B cell (primary cell): ENCODE measurements at regions not wholly inside any gene's neighbourhood (a gene's known extent, or its start where the extent isn't known, plus 50 kb on each side); places are given as distances from the start of the nearest gene placed in this dataset.

ENCODE experiments used
- ATAC-seq: fragments of 200-7000 bp; cut with Tn5 transposase; one replicate; pipeline ENCODE4 v1.10.0; 2021; ENCODE audit warnings: low read depth, mild to moderate bottlenecking, moderate number of reproducible peaks, moderate library complexity
- CTCF ChIA-PET: fragments of 350-600 bp; sonication (Branson Sonifier 250); formaldehyde crosslinking; loops from one replicate; lab custom pipeline; 2021; ENCODE audit warnings: antibody characterized with exemption, inconsistent platforms; lab: Charles Lee
- POLR2A ChIA-PET: fragments of 350-600 bp; sonication (Branson Sonifier 250); formaldehyde crosslinking; loops from one replicate; lab custom pipeline; 2021; ENCODE audit warnings: antibody characterized with exemption; lab: Charles Lee
- DNase-seq: peaks from one replicate; pipeline ENCODE4 v3.0.0; 2013
- H2AFZ ChIP-seq: 2 replicates; pipeline ENCODE4 v1.6.1; 2012; ENCODE audit warnings: mild to moderate bottlenecking, low read depth, low read length; ENCODE audit not compliant: insufficient read depth, poor library complexity, severe bottlenecking
- H3K27ac ChIP-seq, 2 donors: 1 replicate in 1 of 2; 2 replicates in 1 of 2; pipeline ENCODE4 v1.5.1; 2012 to 2013; ENCODE audit warnings: low read length in 2 of 2, mild to moderate bottlenecking in 2 of 2, moderate library complexity in 1 of 2
- H3K27me3 ChIP-seq, 4 experiments: fragments of 200-600 bp in 1 of 4; sonication (generic) in 1 of 4; replicated peaks in 1 of 4; 1 replicate in 2 of 4; 2 replicates in 2 of 4; pipeline versions ENCODE4 v1.6.1 to v1.7.0; 2013 to 2016; ENCODE audit warnings: low read length in 3 of 4, mild to moderate bottlenecking in 2 of 4, mixed read lengths in 1 of 4, moderate library complexity in 1 of 4; ENCODE audit not compliant: insufficient read depth in 4 of 4, control insufficient read depth in 3 of 4; ENCODE audit errors: control extremely low read depth in 1 of 4
- H3K36me3 ChIP-seq, 2 experiments: replicated peaks in 1 of 2; 1 replicate in 1 of 2; 2 replicates in 1 of 2; pipeline versions ENCODE4 v1.6.1 to v1.7.1; 2013; ENCODE audit warnings: low read length in 1 of 2; ENCODE audit not compliant: insufficient read depth in 2 of 2, control insufficient read depth in 1 of 2; ENCODE audit errors: control extremely low read depth in 1 of 2, extremely low read depth in 1 of 2
- H3K4me1 ChIP-seq, 2 donors: fragments of 200-600 bp in 1 of 2; sonication (generic) in 1 of 2; 1 replicate in 1 of 2; 2 replicates in 1 of 2; pipeline versions ENCODE4 v1.5.1 to v1.6.1; 2013 to 2017; ENCODE audit warnings: low read length in 2 of 2; ENCODE audit not compliant: control insufficient read depth in 2 of 2, insufficient read depth in 2 of 2
- H3K4me2 ChIP-seq: replicated peaks from 2 replicates; pipeline ENCODE3; 2012; ENCODE audit warnings: mild to moderate bottlenecking, low read depth, low read length; ENCODE audit not compliant: poor library complexity, severe bottlenecking
- H3K4me3 ChIP-seq, 5 experiments: fragments of 200-600 bp in 1 of 5; sonication (generic) in 1 of 5; 1 replicate in 3 of 5; 2 replicates in 2 of 5; pipeline versions ENCODE4 v1.5.1 to v1.7.0; 2011 to 2016; ENCODE audit warnings: low read length in 4 of 5, mild to moderate bottlenecking in 4 of 5, low read depth in 2 of 5, control low read depth in 1 of 5, moderate library complexity in 1 of 5; ENCODE audit not compliant: insufficient read depth in 1 of 5; ENCODE audit errors: control extremely low read depth in 1 of 5, extremely low read depth in 1 of 5
- H3K79me2 ChIP-seq: fragments of 200-600 bp; sonication (generic); one replicate; pipeline ENCODE4 v1.6.0; 2016; ENCODE audit warnings: low read length; ENCODE audit not compliant: control insufficient read depth, insufficient read depth
- H3K9ac ChIP-seq: fragments of 200-600 bp; sonication (generic); 2 replicates; pipeline ENCODE4 v1.6.1; 2017; ENCODE audit warnings: mild to moderate bottlenecking, low read length, moderate library complexity
- H3K9me3 ChIP-seq, 3 donors: one replicate each; pipeline versions ENCODE4 v1.6.1 to v1.7.1; 2013; ENCODE audit warnings: low read length in 2 of 3; ENCODE audit not compliant: control insufficient read depth in 2 of 3, insufficient read depth in 1 of 3; ENCODE audit errors: control extremely low read depth in 1 of 3
- H4K20me1 ChIP-seq: 2 replicates; pipeline ENCODE4 v1.6.0; 2012; ENCODE audit warnings: mild to moderate bottlenecking, low read length; ENCODE audit not compliant: insufficient read depth, control insufficient read depth, poor library complexity, severe bottlenecking
- H3K27ac Mint-ChIP-seq: one replicate; pipeline ENCODE4 v1.8.0; 2021; ENCODE audit warnings: mixed read lengths
- H3K27me3 Mint-ChIP-seq: one replicate; pipeline ENCODE4 v1.8.0; 2021; ENCODE audit warnings: mixed read lengths
- H3K4me1 Mint-ChIP-seq: one replicate; pipeline ENCODE4 v1.8.0; 2021; ENCODE audit warnings: mixed read lengths
- H3K4me3 Mint-ChIP-seq: one replicate; pipeline ENCODE4 v1.8.0; 2021; ENCODE audit warnings: mixed read lengths
- H3K9me3 Mint-ChIP-seq: one replicate; pipeline ENCODE4 v1.8.0; 2022; ENCODE audit warnings: mixed read lengths; ENCODE audit not compliant: insufficient read depth
- CTCF ChIP-seq: fragments of 200-600 bp; IDR thresholded peaks from one replicate; pipeline ENCODE4 v1.8.0; 2022; ENCODE audit warnings: antibody characterized with exemption, mild to moderate bottlenecking
- EZH2 ChIP-seq: IDR thresholded peaks from 2 replicates; pipeline ENCODE4 v1.6.1; 2012; ENCODE audit warnings: borderline replicate concordance, low read depth, mild to moderate bottlenecking, moderate library complexity, low read length; ENCODE audit not compliant: insufficient read depth, poor library complexity, severe bottlenecking
- WGBS: methylation state at CpG from one replicate; pipeline ENCODE4 v1.1.5; 2013; ENCODE audit warnings: missing lambda C conversion rate; ENCODE audit not compliant: insufficient coverage; 5-methylcytosine and 5-hydroxymethylcytosine counted together
- intact Hi-C: fragments of 100-400 bp; cut with micrococcal nuclease; formaldehyde crosslinking; loops from one replicate; pipeline ENCODE4 v1.10.0; 2022

- ChIA-PET POLR2A (no interaction called here), CTCF (no interaction called here)
- Histone ChIP-seq H3K4me1 (no peaks in the 10 kb centered on the region), H3K27ac (no peak overlapping the region), H3K4me2 (no peak overlapping the region), H3K27me3 (no peaks in the 10 kb centered on the region), H3K9ac (no peak overlapping the region), H3K4me3 (no peak overlapping the region), H2AFZ (no peak overlapping the region), H3K9me3 (peaks cover 0 to 21% (median 0%) of the 10 kb centered on the region in 3 donors), H3K79me2 (no peaks in the 10 kb centered on the region), H3K36me3 (no peaks in the 10 kb centered on the region), H4K20me1 (no peaks in the 10 kb centered on the region)
- intact Hi-C loops, result no loop called here
- WGBS, result 89% methylated on average over 12 of the region's 14 CpGs
- TF ChIP-seq CTCF (no peak), EZH2 (no peak)
- ATAC-seq (no peak), DNase-seq (no peak)
- no peaks in the 10 kb centered on the region for H3K4me1 Mint-ChIP-seq
- peaks cover 4% of the 10 kb centered on the region for H3K9me3 Mint-ChIP-seq
- H3K27ac Mint-ChIP-seq, result no peak overlapping the region
- no peaks in the 10 kb centered on the region for H3K27me3 Mint-ChIP-seq
- H3K4me3 Mint-ChIP-seq, result no peak overlapping the region
Observed at GRCh38 chr18:78788161-78788560, 191.5 kb upstream of the SALL3 start.

GRCh38 chr18:78789850-78790249 is 189.8 kb upstream of the SALL3 start:
- H3K4me2 ChIP-seq, result no peak overlapping the region
- ChIA-PET CTCF (no interaction called here), POLR2A (no interaction called here)
- no peak for TF ChIP-seq CTCF
- no peak for TF ChIP-seq EZH2
- H3K27me3 Mint-ChIP-seq, result no peaks in the 10 kb centered on the region
- WGBS, result 89% methylated on average over 11 of the region's 11 CpGs
- ATAC-seq (no peak), DNase-seq (no peak)
- H3K4me1 Mint-ChIP-seq, result no peaks in the 10 kb centered on the region
- no peaks in the 10 kb centered on the region for H3K4me1 ChIP-seq
- H3K4me3 Mint-ChIP-seq, result no peak overlapping the region
- H3K9ac ChIP-seq, result no peak overlapping the region
- no peaks in the 10 kb centered on the region for H3K27me3 ChIP-seq
- peaks cover 4% of the 10 kb centered on the region for H3K9me3 Mint-ChIP-seq
- intact Hi-C loops, result no loop called here
- peaks cover 0 to 21% (median 0%) of the 10 kb centered on the region in 3 donors for H3K9me3 ChIP-seq
- H3K27ac Mint-ChIP-seq, result no peak overlapping the region
- H2AFZ ChIP-seq, result no peak overlapping the region
- H3K4me3 ChIP-seq, result no peak overlapping the region
- no peaks in the 10 kb centered on the region for H3K36me3 ChIP-seq
- no peaks in the 10 kb centered on the region for H3K79me2 ChIP-seq
- no peak overlapping the region for H3K27ac ChIP-seq
- H4K20me1 ChIP-seq, result no peaks in the 10 kb centered on the region
